ENCODE measurements at regions not wholly inside any gene's neighbourhood (a gene's known extent, or its start where the extent isn't known, plus 50 kb on each side); places are given as distances from the start of the nearest gene placed in this dataset.
"Not testable (repeated sequence)": the region's sequence is repeated elsewhere in the genome, so short reads cannot be mapped to it uniquely, and the experiment has no call there.

- no peak for DNase-seq (ENCODE audit: low spot score in 2 of 2)
- H3K27ac ChIP-seq = no peak overlapping the region
- no peak overlapping the region for H3K4me3 ChIP-seq
- intact Hi-C loops (cut with DNase I) = no loop called here
- TF ChIP-seq, protein P1, sequence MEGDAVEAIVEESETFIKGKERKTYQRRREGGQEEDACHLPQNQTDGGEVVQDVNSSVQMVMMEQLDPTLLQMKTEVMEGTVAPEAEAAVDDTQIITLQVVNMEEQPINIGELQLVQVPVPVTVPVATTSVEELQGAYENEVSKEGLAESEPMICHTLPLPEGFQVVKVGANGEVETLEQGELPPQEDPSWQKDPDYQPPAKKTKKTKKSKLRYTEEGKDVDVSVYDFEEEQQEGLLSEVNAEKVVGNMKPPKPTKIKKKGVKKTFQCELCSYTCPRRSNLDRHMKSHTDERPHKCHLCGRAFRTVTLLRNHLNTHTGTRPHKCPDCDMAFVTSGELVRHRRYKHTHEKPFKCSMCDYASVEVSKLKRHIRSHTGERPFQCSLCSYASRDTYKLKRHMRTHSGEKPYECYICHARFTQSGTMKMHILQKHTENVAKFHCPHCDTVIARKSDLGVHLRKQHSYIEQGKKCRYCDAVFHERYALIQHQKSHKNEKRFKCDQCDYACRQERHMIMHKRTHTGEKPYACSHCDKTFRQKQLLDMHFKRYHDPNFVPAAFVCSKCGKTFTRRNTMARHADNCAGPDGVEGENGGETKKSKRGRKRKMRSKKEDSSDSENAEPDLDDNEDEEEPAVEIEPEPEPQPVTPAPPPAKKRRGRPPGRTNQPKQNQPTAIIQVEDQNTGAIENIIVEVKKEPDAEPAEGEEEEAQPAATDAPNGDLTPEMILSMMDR (IDR thresholded peaks at IDR 0.05) = no peak
- no peaks in the 10 kb centered on the region for H3K4me1 ChIP-seq
- H3K27me3 ChIP-seq = no peaks in the 10 kb centered on the region
- no peaks in the 10 kb centered on the region for H3K36me3 ChIP-seq
- no peaks in the 10 kb centered on the region for H3K9me3 ChIP-seq
Measured at GRCh38 chr4:118587946-118588345, 97.2 kb upstream of the METTL14 start.

DNA sequence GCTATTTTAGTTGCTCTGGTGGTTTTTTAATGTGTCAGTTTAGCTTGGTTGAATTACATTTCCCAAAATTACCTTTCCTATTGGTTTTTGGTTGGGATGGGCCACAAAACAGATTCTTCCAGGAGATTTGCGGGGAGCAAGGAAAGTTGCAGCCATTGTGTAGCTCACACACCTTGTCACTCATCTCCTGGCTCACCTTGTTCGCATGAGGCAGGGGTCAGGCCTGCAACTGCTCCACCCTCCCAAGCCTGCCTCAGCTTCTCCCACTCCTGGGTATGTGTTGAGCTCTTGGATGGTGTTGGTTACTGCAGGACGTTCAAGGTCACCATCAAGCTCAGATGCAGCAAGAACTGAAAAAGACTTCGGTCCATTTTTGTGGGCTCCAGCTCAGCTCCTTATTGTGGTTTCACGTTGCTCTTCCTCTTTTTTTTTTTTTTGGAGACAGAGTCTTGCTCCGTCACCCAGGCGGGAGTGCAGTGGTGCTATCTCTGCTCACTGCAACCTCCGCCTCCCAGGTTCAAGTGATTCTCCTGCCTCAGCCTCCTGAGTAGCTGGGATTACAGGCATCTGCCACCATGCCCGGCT, 95.6 kb upstream of the METTL14 start:
- DNase-seq (ENCODE audit: low spot score in 2 of 2) = no peak
- intact Hi-C loops (cut with DNase I) = loop anchor here (2.0 kb wide), 2 partner anchors 95 to 311 kb away; partner anchors contain the start of gene METTL14
- Histone ChIP-seq H3K9me3 (no peaks in the 10 kb centered on the region), H3K4me1 (no peaks in the 10 kb centered on the region), H3K27ac (no peak overlapping the region), H3K4me3 (no peak overlapping the region), H3K36me3 (no peaks in the 10 kb centered on the region), H3K27me3 (no peaks in the 10 kb centered on the region)
- TF ChIP-seq, protein P1 (IDR thresholded peaks at IDR 0.05) = no peak

DNA sequence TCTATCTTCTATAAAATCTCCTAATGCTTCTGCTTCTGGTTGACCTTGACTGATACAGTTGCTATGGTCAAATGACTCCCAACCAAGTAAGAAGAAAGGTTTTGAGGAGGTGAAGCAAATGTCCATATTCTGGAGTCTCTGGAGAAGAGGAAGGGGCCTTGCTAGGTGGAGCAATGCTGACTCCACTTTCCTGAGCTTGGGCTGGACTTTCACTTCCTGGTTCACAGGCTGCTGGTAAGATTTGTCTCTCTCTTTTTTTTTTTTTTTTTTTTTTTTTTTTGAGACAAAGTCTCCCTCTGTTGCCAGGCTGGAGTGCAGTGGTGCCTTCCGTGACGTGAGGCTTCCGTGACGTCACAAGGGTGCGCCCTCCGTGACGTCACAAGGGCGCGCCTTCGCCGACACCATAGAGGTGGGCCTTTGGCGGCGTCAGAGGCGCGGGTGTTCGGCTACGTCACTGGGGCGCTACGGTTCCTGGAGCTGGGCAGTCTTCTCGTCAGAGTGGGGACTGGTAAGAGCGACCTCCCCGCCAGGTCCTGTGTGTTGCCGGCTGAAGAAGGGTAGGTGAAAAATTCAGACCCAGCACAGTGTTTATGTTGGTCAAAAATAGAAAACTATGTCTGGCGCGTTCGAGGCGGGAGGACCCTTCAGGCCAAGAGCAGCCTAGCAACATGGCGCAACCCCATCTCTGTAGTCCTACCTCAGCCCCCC, 93.7 kb upstream of the METTL14 start:
- Histone ChIP-seq H3K27ac (peak overlapping the region; percentile 75 to 85), H3K4me3 (peak overlapping the region; percentile 41 to 70)
- H3K9me3 ChIP-seq, H3K4me1 ChIP-seq, H3K27me3 ChIP-seq, H3K36me3 ChIP-seq: not testable (repeated sequence)
- intact Hi-C loops (cut with DNase I) = loop anchor here (2.0 kb wide), 2 partner anchors 93 to 313 kb away; partner anchors contain the start of gene METTL14
- peak; percentile 89 to 95 for DNase-seq (ENCODE audit: low spot score in 2 of 2)

DNA sequence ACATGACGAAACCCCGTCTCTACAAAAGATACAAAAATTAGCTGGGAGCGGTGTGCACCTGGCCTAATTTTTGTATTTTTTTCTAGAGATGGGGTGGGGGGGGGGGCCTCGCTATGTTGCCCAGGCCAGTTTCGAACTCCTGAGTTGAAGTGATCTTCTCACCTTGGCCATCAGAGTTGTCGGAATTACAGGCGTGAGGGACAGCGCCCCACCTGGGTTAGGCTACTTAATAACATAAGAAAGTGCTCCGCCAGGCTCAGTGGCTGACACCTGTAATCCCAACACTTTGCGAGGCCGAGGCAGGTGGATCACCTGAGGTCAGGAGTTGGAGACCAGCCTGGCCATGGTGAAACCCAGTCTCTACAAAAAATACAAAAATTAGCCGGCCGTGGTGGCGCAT, 92.9 kb upstream of the METTL14 start:
- H3K4me3 ChIP-seq = peak overlapping the region; percentile 41 to 70
- intact Hi-C loops (cut with DNase I); H3K9me3 ChIP-seq; H3K36me3 ChIP-seq; H3K27me3 ChIP-seq; H3K4me1 ChIP-seq; DNase-seq (ENCODE audit: low spot score in 2 of 2): not testable (repeated sequence)
- peak overlapping the region; percentile 75 to 85 for H3K27ac ChIP-seq

DNA sequence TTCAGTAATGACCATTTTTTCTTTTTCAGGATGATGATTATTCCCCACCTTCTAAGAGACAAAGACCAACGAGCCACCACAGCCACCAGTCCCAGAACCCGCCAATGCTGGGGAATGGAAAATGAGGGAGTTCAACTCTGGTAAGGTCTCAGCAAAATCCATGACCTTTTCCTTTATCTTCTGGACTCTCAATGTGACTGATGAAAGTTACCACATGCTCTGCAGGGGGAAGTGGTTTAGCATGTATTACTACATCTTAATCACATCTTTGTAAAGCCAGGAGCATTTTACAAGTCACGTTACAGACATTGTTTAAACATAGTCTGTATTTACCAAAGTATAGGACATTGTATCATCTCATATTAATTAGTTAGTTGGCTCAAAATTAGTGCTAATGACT, 89.3 kb upstream of the METTL14 start:
- H3K27me3 ChIP-seq; intact Hi-C loops (cut with DNase I); H3K4me3 ChIP-seq; H3K4me1 ChIP-seq; DNase-seq (ENCODE audit: low spot score in 2 of 2); H3K27ac ChIP-seq; H3K9me3 ChIP-seq: not testable (repeated sequence)
- peaks cover 7 to 13% of the 10 kb centered on the region in 2 donors for H3K36me3 ChIP-seq

- H3K36me3 ChIP-seq; H3K4me1 ChIP-seq; H3K4me3 ChIP-seq; H3K27me3 ChIP-seq; H3K27ac ChIP-seq; DNase-seq (ENCODE audit: low spot score in 2 of 2); H3K9me3 ChIP-seq; intact Hi-C loops (cut with DNase I): not testable (repeated sequence)
Measured at GRCh38 chr4:118625097-118625496, 60.1 kb upstream of the METTL14 start.

DNA sequence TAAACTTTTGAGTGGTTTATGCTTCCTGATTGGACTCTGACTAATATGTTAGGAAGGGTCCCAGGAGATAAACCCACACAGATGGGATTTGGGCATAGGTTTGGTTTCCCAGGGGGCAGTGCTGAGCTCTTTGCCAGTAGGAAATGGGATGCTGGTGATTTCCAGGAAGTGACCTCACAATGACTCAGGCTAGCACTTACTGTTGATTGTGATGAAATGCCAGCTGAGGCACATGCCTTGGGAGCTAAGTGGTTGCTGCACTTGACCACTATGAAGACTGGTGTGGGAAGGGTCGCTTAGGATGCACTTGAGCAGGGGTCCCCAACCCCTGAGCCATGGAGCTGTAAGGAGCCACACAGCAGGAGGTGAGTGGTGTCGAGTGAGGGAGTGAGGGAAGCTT, 55.5 kb upstream of the METTL14 start:
- H3K4me3 ChIP-seq; DNase-seq (ENCODE audit: low spot score in 2 of 2); intact Hi-C loops (cut with DNase I); H3K27me3 ChIP-seq; H3K4me1 ChIP-seq; H3K9me3 ChIP-seq; H3K27ac ChIP-seq: not testable (repeated sequence)
- peaks cover 13 to 17% of the 10 kb centered on the region in 2 donors for H3K36me3 ChIP-seq

GRCh38 chr4:118630897-118631296, 54.3 kb upstream of the METTL14 start:
- H3K27ac ChIP-seq; intact Hi-C loops (cut with DNase I); H3K9me3 ChIP-seq; H3K4me3 ChIP-seq; H3K4me1 ChIP-seq; DNase-seq (ENCODE audit: low spot score in 2 of 2); H3K27me3 ChIP-seq: not testable (repeated sequence)
- peaks cover 13 to 17% of the 10 kb centered on the region in 2 donors for H3K36me3 ChIP-seq

- H3K27me3 ChIP-seq; H3K9me3 ChIP-seq; H3K27ac ChIP-seq; intact Hi-C loops (cut with DNase I); H3K4me3 ChIP-seq; DNase-seq (ENCODE audit: low spot score in 2 of 2); H3K4me1 ChIP-seq: not testable (repeated sequence)
- peaks cover 13 to 17% of the 10 kb centered on the region in 2 donors for H3K36me3 ChIP-seq
Measured at GRCh38 chr4:118631321-118632050, 53.7 kb upstream of the METTL14 start.

GRCh38 chr4:118633476-118633875, 51.7 kb upstream of the METTL14 start:
- H3K4me1 ChIP-seq; intact Hi-C loops (cut with DNase I); H3K27ac ChIP-seq; DNase-seq (ENCODE audit: low spot score in 2 of 2); H3K9me3 ChIP-seq; H3K27me3 ChIP-seq; H3K4me3 ChIP-seq: not testable (repeated sequence)
- peaks cover 13 to 17% of the 10 kb centered on the region in 2 donors for H3K36me3 ChIP-seq

DNA sequence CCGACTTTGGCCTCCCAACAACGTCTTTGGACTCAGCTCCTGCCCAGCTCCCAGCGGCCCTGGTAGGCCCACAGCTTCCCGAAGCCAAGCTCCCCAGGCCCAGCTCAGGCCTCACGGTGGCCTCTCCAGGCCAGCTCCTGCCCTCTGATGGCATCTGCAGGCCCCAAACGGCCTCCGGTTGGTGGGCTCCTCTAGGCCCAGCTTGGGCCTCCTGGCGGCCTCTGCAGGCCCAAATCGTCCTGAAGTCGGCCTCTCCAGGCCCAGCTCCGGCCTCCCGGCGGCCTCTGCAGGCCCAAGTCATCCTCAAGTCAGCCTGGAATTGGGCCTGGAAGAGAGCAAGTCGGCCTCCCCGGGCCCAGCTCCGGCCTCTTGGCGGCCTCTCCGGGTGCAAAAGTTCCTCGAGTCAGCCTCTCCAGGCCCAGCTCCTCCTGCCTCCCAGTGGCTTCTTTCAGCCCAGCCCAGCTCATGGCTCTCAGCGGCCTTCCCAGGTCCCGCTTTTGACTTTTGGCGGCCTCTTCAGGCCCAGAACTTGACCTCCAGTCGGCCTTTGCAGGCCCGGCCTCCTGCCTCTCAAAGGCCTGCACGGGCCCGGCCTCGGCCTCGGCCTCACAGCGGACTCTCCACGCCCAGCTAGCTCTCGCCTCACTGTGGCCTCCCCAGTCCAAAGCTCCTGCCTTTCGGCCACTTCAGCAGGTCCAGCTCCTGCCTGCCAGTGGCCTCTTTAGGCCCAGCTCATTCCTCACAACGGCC, 50.9 kb upstream of the METTL14 start:
- H3K9me3 ChIP-seq; H3K27me3 ChIP-seq; H3K4me3 ChIP-seq; DNase-seq (ENCODE audit: low spot score in 2 of 2); intact Hi-C loops (cut with DNase I); H3K27ac ChIP-seq; H3K4me1 ChIP-seq: not testable (repeated sequence)
- H3K36me3 ChIP-seq = peaks cover 13 to 17% of the 10 kb centered on the region in 2 donors
